HepG2 (cell line): ENCODE measurements at regions not wholly inside any gene's neighbourhood (a gene's known extent, or its start where the extent isn't known, plus 50 kb on each side); places are given as distances from the start of the nearest gene placed in this dataset.
A peak's percentile ranks its signal among the peaks of the same experiment; 100 is the strongest.

Experiments
- ATAC-seq: fragments of 200-7000 bp; cut with Tn5 transposase; 3 replicates; pipeline ENCODE4 v1.9.1; 2020; ENCODE audit warnings: mild to moderate bottlenecking, moderate library complexity
- BruUV-seq: library from RNA; stranded (reverse); fragments of 400-500 nt; replicated peaks from 2 replicates; lab custom pipeline; 2021; lab: Mats Ljungman, UMichigan
- CTCF ChIA-PET: fragments of 300-600 bp; formaldehyde crosslinking; extraction: SDS; loops from one replicate; lab custom pipeline; 2021; ENCODE audit warnings: low total read pairs, inconsistent platforms, low intra/inter-chr PET ratio; lab: Yijun Ruan, JAX
- POLR2A ChIA-PET: fragments of 350-600 bp; sonication (Branson Sonifier 250); formaldehyde crosslinking; loops from one replicate; lab custom pipeline; 2020; ENCODE audit warnings: antibody characterized with exemption, inconsistent platforms; lab: Yijun Ruan, JAX
- DNase-seq: peaks from one replicate; pipeline ENCODE4 v3.0.0-alpha.2; 2015; ENCODE audit warnings: low spot score
- FAIRE-seq: peaks from 3 replicates; lab custom pipeline; 2011; peaks lifted over from hg19 to GRCh38; lab: Jason Lieb, UNC
- H2AFZ ChIP-seq: one replicate; pipeline ENCODE4 v1.6.1; 2011; ENCODE audit warnings: low read length, inconsistent platforms
- H3K27ac ChIP-seq: fragments of 300-600 bp; 3 replicates; pipeline ENCODE4 v1.8.0; 2011; ENCODE audit warnings: mixed run types, mild to moderate bottlenecking, mixed read lengths, low read length, inconsistent platforms; ENCODE audit not compliant: insufficient read depth; ENCODE audit errors: extremely low read length
- H3K27me3 ChIP-seq, 2 experiments: fragments of 200-600 bp in 1 of 2; 2 replicates in 1 of 2; 3 replicates in 1 of 2; pipeline versions ENCODE4 v1.6.0 to v1.8.0; 2011; ENCODE audit warnings: low read length in 2 of 2, mild to moderate bottlenecking in 2 of 2, moderate library complexity in 2 of 2, inconsistent platforms in 1 of 2; ENCODE audit not compliant: insufficient read depth in 2 of 2, control insufficient read depth in 1 of 2
- H3K36me3 ChIP-seq, 2 experiments: fragments of 200-600 bp in 1 of 2; replicated peaks in 1 of 2; 2 replicates in 1 of 2; 3 replicates in 1 of 2; pipeline versions ENCODE4 v1.5.1 to v1.8.0; 2011; ENCODE audit warnings: low read length in 2 of 2, inconsistent platforms in 1 of 2; ENCODE audit not compliant: insufficient read depth in 2 of 2, control insufficient read depth in 1 of 2
- H3K4me1 ChIP-seq: 2 replicates; pipeline ENCODE4 v1.5.1; 2012; ENCODE audit warnings: low read length, inconsistent platforms; ENCODE audit not compliant: insufficient read depth
- H3K4me2 ChIP-seq: 2 replicates; pipeline ENCODE4 v1.6.0; 2011; ENCODE audit warnings: low read depth, low read length, inconsistent platforms
- H3K4me3 ChIP-seq, 3 experiments: fragments of 200-600 bp in 1 of 3; sonication (generic), shearing (Covaris generic) in 1 of 3; replicated peaks in 1 of 3; 2 replicates each; pipeline ENCODE4 v1.5.1; 2011 to 2016; ENCODE audit warnings: low read length in 3 of 3, inconsistent platforms in 2 of 3, low read depth in 2 of 3, mild to moderate bottlenecking in 2 of 3, control low read depth in 1 of 3, mixed read lengths in 1 of 3; ENCODE audit not compliant: insufficient read depth in 1 of 3
- H3K79me2 ChIP-seq: one replicate; pipeline ENCODE4 v1.6.1; 2011; ENCODE audit warnings: low read length, inconsistent platforms; ENCODE audit not compliant: insufficient read depth
- H3K9ac ChIP-seq: 2 replicates; pipeline ENCODE4 v1.6.0; 2011; ENCODE audit warnings: mild to moderate bottlenecking, low read depth, low read length, inconsistent platforms; ENCODE audit not compliant: insufficient read depth
- H3K9me3 ChIP-seq: 2 replicates; pipeline ENCODE4 v1.5.1; 2012; ENCODE audit warnings: mild to moderate bottlenecking, low read length
- H4K20me1 ChIP-seq: 2 replicates; pipeline ENCODE4 v1.6.0; 2011; ENCODE audit warnings: inconsistent platforms, mild to moderate bottlenecking, low read length, moderate library complexity; ENCODE audit not compliant: insufficient read depth
- BCL6 ChIP-seq: IDR thresholded peaks from 2 replicates; pipeline ENCODE4 v1.6.1; 2016; ENCODE audit warnings: missing genetic modification reagents, missing compliant biosample characterization
- BORCS8-MEF2B ChIP-seq: sonication (generic); formaldehyde crosslinking; IDR thresholded peaks from 2 replicates; pipeline ENCODE4 v1.8.0; 2022; ENCODE audit warnings: mild to moderate bottlenecking, missing genetic modification reagents
- EEA1 ChIP-seq: sonication (generic); formaldehyde crosslinking; IDR thresholded peaks from 2 replicates; pipeline ENCODE4 v1.5.1; 2020; ENCODE audit warnings: mild to moderate bottlenecking, missing genetic modification reagents, borderline replicate concordance
- HNF4G ChIP-seq, 2 experiments: sonication (generic) in 1 of 2; formaldehyde crosslinking in 1 of 2; IDR thresholded peaks; 2 replicates each; pipeline versions ENCODE4 v1.4.0 to v1.6.1; 2011 to 2020; ENCODE audit warnings: borderline replicate concordance in 2 of 2, low read depth in 2 of 2, mild to moderate bottlenecking in 2 of 2, low read length in 1 of 2, missing genetic modification reagents in 1 of 2, moderate library complexity in 1 of 2
- HOXA3 ChIP-seq: sonication (generic); formaldehyde crosslinking; IDR thresholded peaks from 2 replicates; pipeline ENCODE4 v1.5.0; 2020; ENCODE audit warnings: missing genetic modification reagents
- KDM2A ChIP-seq: sonication (generic); formaldehyde crosslinking; IDR thresholded peaks from 2 replicates; pipeline ENCODE4 v1.4.0; 2020; ENCODE audit warnings: low read depth, missing genetic modification reagents, borderline replicate concordance
- MAFF ChIP-seq: IDR thresholded peaks from 2 replicates; pipeline ENCODE4 v1.6.1; 2011; ENCODE audit warnings: low read depth, low read length, improper control_type of control experiment
- MAFK ChIP-seq, 2 experiments: IDR thresholded peaks in 1 of 2; conservative IDR thresholded peaks in 1 of 2; 2 replicates each; pipeline ENCODE4 v1.6.1; 2011; ENCODE audit warnings: improper control_type of control experiment in 2 of 2, low read length in 2 of 2
- MYC ChIP-seq: sonication (generic); formaldehyde crosslinking; IDR thresholded peaks from 2 replicates; pipeline ENCODE4 v1.9.0; 2021; ENCODE audit warnings: missing genetic modification reagents, borderline replicate concordance
- RELA ChIP-seq: sonication (generic); formaldehyde crosslinking; IDR thresholded peaks from 2 replicates; pipeline ENCODE4 v1.4.0; 2020; ENCODE audit warnings: missing genetic modification reagents
- SMAD9 ChIP-seq: sonication (generic); formaldehyde crosslinking; IDR thresholded peaks from 2 replicates; pipeline ENCODE4 v1.5.1; 2020; ENCODE audit warnings: mild to moderate bottlenecking, missing genetic modification reagents
- TARDBP ChIP-seq: sonication (generic); formaldehyde crosslinking; IDR thresholded peaks from 2 replicates; pipeline ENCODE4 v1.8.0; 2022; ENCODE audit warnings: mild to moderate bottlenecking, missing genetic modification reagents
- TEAD3 ChIP-seq: optimal IDR thresholded peaks from 2 replicates; pipeline ENCODE3; 2016; ENCODE audit warnings: borderline replicate concordance
- TRIM24 ChIP-seq: sonication (generic); formaldehyde crosslinking; IDR thresholded peaks from 2 replicates; pipeline ENCODE4 v1.8.0; 2022; ENCODE audit warnings: mild to moderate bottlenecking, missing genetic modification reagents
- whole genome bisulfite sequencing: methylation state at CpG from one replicate; pipeline ENCODE4 v1.1.6; 2017; ENCODE audit warnings: low lambda C conversion rate; 5-methylcytosine and 5-hydroxymethylcytosine counted together
- in situ Hi-C: cut with HindIII; loops from 2 replicates; pipeline ENCODE4 v1.10.0; 2017; ENCODE audit warnings: low pct_unique_long_range_greater_than_20kb; ENCODE audit not compliant: extremely low pct_ligation_motif_present
- intact Hi-C: fragments of 100-400 bp; cut with micrococcal nuclease; formaldehyde crosslinking; loops from one replicate; pipeline ENCODE4 v1.10.0; 2022; ENCODE audit not compliant: unreplicated experiment
- TF ChIP-seq, protein P1 (sequence below): sonication (generic); formaldehyde crosslinking; conservative IDR thresholded peaks from 2 replicates; pipeline ENCODE4 v1.5.0; 2020; ENCODE audit warnings: missing genetic modification reagents

DNA sequence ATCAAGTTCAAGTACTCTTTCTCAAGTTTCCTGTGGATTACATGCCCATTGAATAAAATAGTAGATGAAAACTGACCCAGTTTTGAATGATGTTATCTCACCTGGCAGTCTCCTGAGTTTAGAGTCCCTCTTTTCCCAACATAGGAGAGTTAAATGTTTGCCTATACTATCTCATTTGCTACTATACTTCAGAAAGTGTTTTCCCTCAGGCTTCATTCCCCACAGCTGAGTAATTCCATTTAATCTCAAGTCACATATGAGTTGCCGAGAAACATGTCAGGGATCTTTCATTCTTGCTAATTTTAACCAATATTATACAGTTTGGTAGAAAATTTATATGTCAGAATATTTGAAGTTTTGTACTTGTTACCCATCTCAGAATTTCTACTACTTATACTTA lies 150.4 kb upstream of the CDH19 start (continued):
- no peak for TF ChIP-seq SMAD9 (CRISPR knock-in tag)
- no peak for TF ChIP-seq EEA1 (CRISPR knock-in tag)
- no peak for TF ChIP-seq HOXA3

DNA sequence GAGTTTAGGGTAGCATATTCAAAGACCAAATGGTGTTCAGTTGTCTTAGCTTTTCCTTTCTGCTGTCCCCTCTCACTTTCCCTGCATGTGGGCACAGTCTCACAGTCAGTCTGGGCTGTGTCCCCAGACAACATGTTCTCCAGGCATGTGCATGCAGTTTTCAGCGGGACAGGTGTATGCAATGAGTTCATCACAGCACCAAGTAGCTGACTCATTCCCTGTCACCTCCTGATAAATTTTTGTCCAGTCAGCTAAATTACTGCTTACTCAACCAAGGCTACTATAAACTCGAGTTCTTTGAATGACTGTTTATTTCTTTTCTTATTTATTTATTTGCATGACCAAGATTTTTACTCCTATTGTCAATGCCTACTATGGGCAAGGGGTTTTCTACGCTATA lies 148.8 kb upstream of the CDH19 start:
- no peak overlapping the region for H3K4me2 ChIP-seq
- H3K79me2 ChIP-seq, result no peaks in the 10 kb centered on the region
- no peak overlapping the region for H3K9ac ChIP-seq
- ChIA-PET POLR2A (no interaction called here), CTCF (no interaction called here)
- H3K36me3 ChIP-seq, result no peaks in the 10 kb centered on the region
- intact Hi-C loops (no loop called here), in situ Hi-C loops (no loop called here)
- TF ChIP-seq TRIM24 (CRISPR knock-in tag) (no peak), MAFK (conservative IDR thresholded peaks at IDR 0.05 in 1 of 2, IDR thresholded peaks at IDR 0.05 in 1 of 2; ENCODE audit: low read length in 2 of 2) (peak; percentile 97 to 99), TEAD3 (no peak), TARDBP (CRISPR knock-in tag) (no peak), RELA (CRISPR knock-in tag) (no peak), HNF4G (IDR thresholded peaks at IDR 0.05; ENCODE audit: borderline replicate concordance, low read depth, low read length) (no peak), HNF4G (CRISPR knock-in tag; IDR thresholded peaks at IDR 0.05; ENCODE audit: borderline replicate concordance, low read depth) (no peak), BCL6 (CRISPR knock-in tag) (no peak), BORCS8-MEF2B (CRISPR knock-in tag) (no peak), MYC (CRISPR knock-in tag) (no peak), KDM2A (no peak), MAFF (peak; percentile 99)
- TF ChIP-seq, protein P1, sequence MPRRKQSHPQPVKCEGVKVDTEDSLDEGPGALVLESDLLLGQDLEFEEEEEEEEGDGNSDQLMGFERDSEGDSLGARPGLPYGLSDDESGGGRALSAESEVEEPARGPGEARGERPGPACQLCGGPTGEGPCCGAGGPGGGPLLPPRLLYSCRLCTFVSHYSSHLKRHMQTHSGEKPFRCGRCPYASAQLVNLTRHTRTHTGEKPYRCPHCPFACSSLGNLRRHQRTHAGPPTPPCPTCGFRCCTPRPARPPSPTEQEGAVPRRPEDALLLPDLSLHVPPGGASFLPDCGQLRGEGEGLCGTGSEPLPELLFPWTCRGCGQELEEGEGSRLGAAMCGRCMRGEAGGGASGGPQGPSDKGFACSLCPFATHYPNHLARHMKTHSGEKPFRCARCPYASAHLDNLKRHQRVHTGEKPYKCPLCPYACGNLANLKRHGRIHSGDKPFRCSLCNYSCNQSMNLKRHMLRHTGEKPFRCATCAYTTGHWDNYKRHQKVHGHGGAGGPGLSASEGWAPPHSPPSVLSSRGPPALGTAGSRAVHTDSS (CRISPR knock-in tag), result no peak
- no peak overlapping the region for H3K4me3 ChIP-seq
- H3K9me3 ChIP-seq, result no peaks in the 10 kb centered on the region
- H2AFZ ChIP-seq, result no peak overlapping the region
- ATAC-seq (no peak), DNase-seq (no peak), FAIRE-seq (no peak)
- no peaks in the 10 kb centered on the region for H3K27me3 ChIP-seq
- H3K4me1 ChIP-seq, result no peaks in the 10 kb centered on the region
- WGBS, result 9% methylated on average over 3 of the region's 3 CpGs
- H4K20me1 ChIP-seq, result no peaks in the 10 kb centered on the region
- H3K27ac ChIP-seq, result no peak overlapping the region
- BruUV-seq, result no TSS peak
